ENCODE measurements at regions not wholly inside any gene's neighbourhood (a gene's known extent, or its start where the extent isn't known, plus 50 kb on each side); places are given as distances from the start of the nearest gene placed in this dataset.

DNA sequence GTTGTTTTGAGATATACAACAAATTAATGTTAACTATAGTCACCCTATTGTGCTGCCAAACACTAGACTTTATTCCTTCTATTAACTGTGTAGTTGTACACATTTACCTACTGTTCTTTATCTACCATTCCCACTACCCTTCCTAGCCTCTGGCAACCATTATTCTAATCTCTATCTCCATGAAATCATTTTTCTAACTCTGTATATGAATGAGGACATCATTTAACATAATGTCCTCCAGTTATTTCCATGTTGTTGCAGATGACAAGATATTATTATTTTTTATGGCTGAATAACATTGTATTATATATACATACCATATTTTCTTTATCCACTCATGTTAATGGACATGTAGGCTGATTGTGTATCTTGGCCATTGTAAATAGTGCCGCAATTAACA lies 366.3 kb downstream of the TBX15 start:
- no peak overlapping the region for H2AFZ ChIP-seq (ENCODE audit: control insufficient read depth, low read length)
- H3K27me3 ChIP-seq (ENCODE audit: control insufficient read depth, extremely low read depth, insufficient read depth, low read length): no peaks in the 10 kb centered on the region
- no peak for FAIRE-seq
- H4K20me1 ChIP-seq (ENCODE audit: control insufficient read depth, extremely low read depth, insufficient read depth, low read length): no peaks in the 10 kb centered on the region
- H3K27ac ChIP-seq (ENCODE audit: control insufficient read depth, insufficient read depth, low read length): no peak overlapping the region
- no peak for DNase-seq (ENCODE audit: low read depth, low spot score)
- no peaks in the 10 kb centered on the region for H3K79me2 ChIP-seq (ENCODE audit: control insufficient read depth, insufficient read depth, low read length)
- no peaks in the 10 kb centered on the region for H3K4me1 ChIP-seq (ENCODE audit: control insufficient read depth, extremely low read depth, insufficient read depth, low read length)
- no peaks in the 10 kb centered on the region for H3K36me3 ChIP-seq (ENCODE audit: control insufficient read depth in 2 of 2, extremely low read depth in 1 of 2, insufficient read depth in 2 of 2, low read length in 2 of 2)
- no peaks in the 10 kb centered on the region for H3K9me1 ChIP-seq (ENCODE audit: control insufficient read depth, extremely low read depth, insufficient read depth, low read length)
- no peaks in the 10 kb centered on the region for H3K9me3 ChIP-seq (ENCODE audit: control insufficient read depth, low read depth, low read length)
- dilution Hi-C loops (cut with MboI; ENCODE audit: extremely low pct_ligation_motif_present, low sequenced_read_pairs): no loop called here
- no peak overlapping the region for H3K4me3 ChIP-seq (ENCODE audit: control insufficient read depth in 2 of 3, extremely low read depth in 1 of 3, insufficient read depth in 2 of 3, low read depth in 1 of 3, low read length in 3 of 3)
- no peak for TF ChIP-seq EZH2 (IDR thresholded peaks at IDR 0.05; ENCODE audit: low read length)
- TF ChIP-seq, protein P1, sequence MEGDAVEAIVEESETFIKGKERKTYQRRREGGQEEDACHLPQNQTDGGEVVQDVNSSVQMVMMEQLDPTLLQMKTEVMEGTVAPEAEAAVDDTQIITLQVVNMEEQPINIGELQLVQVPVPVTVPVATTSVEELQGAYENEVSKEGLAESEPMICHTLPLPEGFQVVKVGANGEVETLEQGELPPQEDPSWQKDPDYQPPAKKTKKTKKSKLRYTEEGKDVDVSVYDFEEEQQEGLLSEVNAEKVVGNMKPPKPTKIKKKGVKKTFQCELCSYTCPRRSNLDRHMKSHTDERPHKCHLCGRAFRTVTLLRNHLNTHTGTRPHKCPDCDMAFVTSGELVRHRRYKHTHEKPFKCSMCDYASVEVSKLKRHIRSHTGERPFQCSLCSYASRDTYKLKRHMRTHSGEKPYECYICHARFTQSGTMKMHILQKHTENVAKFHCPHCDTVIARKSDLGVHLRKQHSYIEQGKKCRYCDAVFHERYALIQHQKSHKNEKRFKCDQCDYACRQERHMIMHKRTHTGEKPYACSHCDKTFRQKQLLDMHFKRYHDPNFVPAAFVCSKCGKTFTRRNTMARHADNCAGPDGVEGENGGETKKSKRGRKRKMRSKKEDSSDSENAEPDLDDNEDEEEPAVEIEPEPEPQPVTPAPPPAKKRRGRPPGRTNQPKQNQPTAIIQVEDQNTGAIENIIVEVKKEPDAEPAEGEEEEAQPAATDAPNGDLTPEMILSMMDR (optimal IDR thresholded peaks at IDR 0.05 in 1 of 3, IDR thresholded peaks at IDR 0.05 in 1 of 3, conservative IDR thresholded peaks at IDR 0.05 in 1 of 3; ENCODE audit: extremely low read depth in 1 of 3, insufficient read depth in 2 of 3, low read length in 3 of 3): no peak
- H3K9ac ChIP-seq (ENCODE audit: control insufficient read depth, extremely low read depth, insufficient read depth, low read length): no peak overlapping the region
- H3K4me2 ChIP-seq (ENCODE audit: control insufficient read depth, extremely low read depth, insufficient read depth, low read depth, low read length): no peak overlapping the region

DNA sequence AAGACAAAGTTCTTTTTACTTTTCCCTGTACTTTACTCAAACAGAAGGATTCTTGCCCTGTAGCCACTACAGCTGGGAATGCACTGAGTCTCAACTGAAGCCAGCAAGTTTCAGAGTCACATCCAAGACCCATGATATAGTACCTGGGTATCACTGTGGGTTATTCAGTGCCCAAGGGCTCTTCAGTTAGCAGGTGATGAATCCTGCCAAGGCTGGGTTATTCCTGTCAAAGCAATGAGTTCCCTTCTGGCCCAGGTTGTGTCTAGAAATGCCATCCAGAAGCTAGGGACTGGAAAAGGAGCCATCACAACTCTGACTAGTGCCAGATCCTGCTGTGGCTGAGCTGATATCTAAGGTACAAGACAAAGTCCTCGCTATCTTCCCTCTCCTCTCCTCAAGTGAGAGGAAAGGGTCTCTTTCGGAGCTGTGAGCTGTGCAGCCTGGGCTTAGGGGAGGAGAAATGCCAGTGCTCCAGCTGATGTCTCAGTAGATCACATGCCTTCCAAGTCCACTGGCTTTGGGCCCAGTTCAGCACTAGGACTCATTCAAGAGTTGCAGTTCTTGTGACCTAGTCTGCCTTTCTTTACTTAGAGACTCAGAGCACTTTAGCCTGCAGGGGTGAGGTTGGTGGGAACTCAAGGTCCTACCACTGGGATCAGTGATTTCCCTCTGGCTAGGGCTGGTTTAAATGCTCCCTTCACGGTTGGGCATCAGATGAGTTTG lies 369.4 kb downstream of the TBX15 start:
- dilution Hi-C loops (cut with MboI; ENCODE audit: extremely low pct_ligation_motif_present, low sequenced_read_pairs): no loop called here
- Histone ChIP-seq H3K4me3 (ENCODE audit: control insufficient read depth in 2 of 3, extremely low read depth in 1 of 3, insufficient read depth in 2 of 3, low read depth in 1 of 3, low read length in 3 of 3) (no peak overlapping the region), H2AFZ (ENCODE audit: control insufficient read depth, low read length) (no peak overlapping the region)

More for the DNA sequence above, 369.4 kb downstream of the TBX15 start:
- no peak for TF ChIP-seq EZH2 (IDR thresholded peaks at IDR 0.05; ENCODE audit: low read length)
- TF ChIP-seq, protein P1 (optimal IDR thresholded peaks at IDR 0.05 in 1 of 3, IDR thresholded peaks at IDR 0.05 in 1 of 3, conservative IDR thresholded peaks at IDR 0.05 in 1 of 3; ENCODE audit: extremely low read depth in 1 of 3, insufficient read depth in 2 of 3, low read length in 3 of 3): no peak
- no peaks in the 10 kb centered on the region for H3K4me1 ChIP-seq (ENCODE audit: control insufficient read depth, extremely low read depth, insufficient read depth, low read length)
- H3K36me3 ChIP-seq (ENCODE audit: control insufficient read depth in 2 of 2, extremely low read depth in 1 of 2, insufficient read depth in 2 of 2, low read length in 2 of 2): no peaks in the 10 kb centered on the region
- no peaks in the 10 kb centered on the region for H3K9me1 ChIP-seq (ENCODE audit: control insufficient read depth, extremely low read depth, insufficient read depth, low read length)
- H3K9me3 ChIP-seq (ENCODE audit: control insufficient read depth, low read depth, low read length): no peaks in the 10 kb centered on the region
- no peak overlapping the region for H3K27ac ChIP-seq (ENCODE audit: control insufficient read depth, insufficient read depth, low read length)
- H3K9ac ChIP-seq (ENCODE audit: control insufficient read depth, extremely low read depth, insufficient read depth, low read length): no peak overlapping the region
- H3K79me2 ChIP-seq (ENCODE audit: control insufficient read depth, insufficient read depth, low read length): no peaks in the 10 kb centered on the region
- no peak for DNase-seq (ENCODE audit: low read depth, low spot score)
- no peak overlapping the region for H3K4me2 ChIP-seq (ENCODE audit: control insufficient read depth, extremely low read depth, insufficient read depth, low read depth, low read length)
- FAIRE-seq: no peak
- H3K27me3 ChIP-seq (ENCODE audit: control insufficient read depth, extremely low read depth, insufficient read depth, low read length): no peaks in the 10 kb centered on the region
- no peaks in the 10 kb centered on the region for H4K20me1 ChIP-seq (ENCODE audit: control insufficient read depth, extremely low read depth, insufficient read depth, low read length)
